ENCODE measurements at regions not wholly inside any gene's neighbourhood (a gene's known extent, or its start where the extent isn't known, plus 50 kb on each side); places are given as distances from the start of the nearest gene placed in this dataset.

DNA sequence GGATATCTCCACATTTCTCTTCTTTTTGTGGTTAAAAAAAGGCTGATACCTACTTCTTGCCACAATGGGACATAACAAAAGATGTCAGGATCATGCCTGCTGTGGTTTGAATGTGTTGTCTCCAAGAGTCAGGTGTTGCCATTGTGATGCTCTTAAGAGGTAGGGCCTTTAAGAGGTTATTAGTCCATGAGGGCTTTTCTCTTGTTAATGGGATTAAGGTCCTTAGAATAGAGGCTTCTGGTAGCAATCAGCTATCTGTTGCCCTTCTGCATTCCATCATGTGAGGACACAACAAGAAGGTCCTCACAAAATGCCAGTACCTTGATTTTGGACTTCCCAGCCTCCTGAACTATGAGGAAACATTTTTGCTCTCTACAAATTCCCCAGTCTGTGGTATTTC lies 191.4 kb downstream of the GBA3 start:
- DNase-seq: no peak
- intact Hi-C loops (cut with DNase I): no loop called here

DNA sequence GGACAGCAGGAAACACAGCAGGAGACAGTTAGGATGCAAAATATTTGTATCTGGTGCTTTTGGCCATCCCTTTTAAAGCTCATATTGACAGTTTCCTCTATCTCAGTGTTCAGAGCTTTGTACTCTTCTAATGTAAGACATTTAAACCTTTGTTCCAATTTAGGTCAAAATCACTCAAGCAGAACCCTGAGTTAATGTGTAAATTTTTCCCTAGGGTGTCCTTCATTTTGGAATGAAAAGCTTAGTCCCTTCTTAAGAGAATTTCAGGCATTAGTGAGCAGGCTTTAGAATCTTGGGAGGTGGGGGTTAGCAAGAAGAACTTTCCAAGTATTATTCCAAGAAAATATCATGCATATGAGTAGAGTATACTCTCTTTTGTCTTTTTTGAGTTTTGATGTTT lies 188.7 kb downstream of the GBA3 start:
- no peak for DNase-seq

DNA sequence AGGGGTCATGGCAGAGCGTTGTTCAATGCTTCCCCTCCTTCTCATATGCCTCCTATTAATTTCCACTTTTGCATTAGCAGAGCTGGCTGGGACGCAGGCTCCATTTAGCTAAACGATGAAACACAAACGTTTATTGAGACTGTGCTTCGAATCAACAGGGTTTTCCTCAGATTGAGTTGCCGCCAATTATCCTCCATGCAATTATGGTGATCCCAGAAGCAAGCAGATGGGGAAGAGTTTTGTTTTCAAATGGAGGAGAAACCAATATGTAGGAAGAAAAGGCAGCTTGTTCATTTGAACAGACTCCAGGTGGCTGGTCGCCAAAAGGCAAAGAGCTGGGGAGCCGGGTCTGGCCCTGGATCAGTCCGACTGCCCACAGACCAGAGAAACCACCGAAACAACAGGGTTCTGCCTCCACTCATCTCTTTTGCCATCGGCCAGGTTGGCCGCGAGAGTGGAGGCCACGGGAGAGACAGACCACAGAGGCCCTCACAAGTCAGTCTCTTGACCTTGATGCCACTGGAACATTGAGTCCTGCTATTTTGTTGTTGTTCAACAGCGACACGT lies 184.8 kb downstream of the GBA3 start:
- intact Hi-C loops (cut with DNase I): no loop called here
- DNase-seq: no peak

More for the DNA sequence above, 188.7 kb downstream of the GBA3 start:
- intact Hi-C loops (cut with DNase I): no loop called here

DNA sequence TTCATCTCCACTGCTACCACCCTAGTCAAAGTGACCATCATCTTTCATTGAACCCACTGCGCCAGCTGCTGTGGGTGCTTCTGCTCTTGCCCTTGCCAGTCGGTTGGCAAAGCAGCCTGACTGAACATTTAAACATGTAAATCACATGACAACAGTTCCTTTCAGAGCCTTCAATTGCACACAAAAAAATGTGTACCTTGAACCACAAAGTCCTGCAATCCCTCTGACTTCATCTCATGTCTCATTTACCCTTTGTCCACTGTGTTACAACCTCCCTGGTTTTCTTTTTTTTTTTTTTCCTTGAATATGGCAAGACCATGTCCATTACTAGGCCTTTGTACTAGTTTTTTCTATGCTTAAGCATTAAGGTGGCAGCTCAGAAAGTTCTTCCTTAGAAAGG lies 183.5 kb downstream of the GBA3 start:
- intact Hi-C loops (cut with DNase I): no loop called here
- DNase-seq: no peak

DNA sequence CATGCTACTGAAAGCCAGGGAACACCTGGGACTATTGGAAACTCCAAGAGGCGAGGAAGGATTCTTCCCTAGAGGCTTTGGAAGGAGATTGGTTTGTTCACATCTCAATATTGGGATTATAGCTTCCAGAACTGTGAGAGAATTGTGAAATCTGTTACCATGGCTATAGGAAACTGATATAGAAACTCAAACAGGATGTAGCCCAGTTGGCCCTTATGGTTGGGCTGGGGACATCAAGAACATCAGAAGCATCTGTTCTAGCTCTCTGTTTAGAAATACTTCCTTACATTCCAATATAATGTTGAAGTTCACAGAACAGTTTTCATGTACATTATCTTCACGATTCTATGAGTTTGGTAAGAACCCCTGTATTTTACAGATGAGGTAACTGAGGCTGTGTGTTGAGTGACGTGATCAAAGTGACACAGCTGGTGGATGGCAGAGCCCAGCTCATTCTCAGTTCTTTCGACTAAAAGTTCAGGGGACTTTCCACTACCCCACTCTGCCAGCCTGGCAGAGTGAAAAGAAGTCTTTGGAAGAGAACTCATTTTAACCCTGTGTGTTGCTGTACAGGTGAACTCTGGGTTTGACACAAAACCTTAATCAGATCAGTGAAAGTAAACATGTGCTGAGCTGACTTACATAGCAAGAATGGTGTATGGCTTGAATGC lies 183.0 kb downstream of the GBA3 start:
- intact Hi-C loops (cut with DNase I): no loop called here
- DNase-seq: no peak

DNA sequence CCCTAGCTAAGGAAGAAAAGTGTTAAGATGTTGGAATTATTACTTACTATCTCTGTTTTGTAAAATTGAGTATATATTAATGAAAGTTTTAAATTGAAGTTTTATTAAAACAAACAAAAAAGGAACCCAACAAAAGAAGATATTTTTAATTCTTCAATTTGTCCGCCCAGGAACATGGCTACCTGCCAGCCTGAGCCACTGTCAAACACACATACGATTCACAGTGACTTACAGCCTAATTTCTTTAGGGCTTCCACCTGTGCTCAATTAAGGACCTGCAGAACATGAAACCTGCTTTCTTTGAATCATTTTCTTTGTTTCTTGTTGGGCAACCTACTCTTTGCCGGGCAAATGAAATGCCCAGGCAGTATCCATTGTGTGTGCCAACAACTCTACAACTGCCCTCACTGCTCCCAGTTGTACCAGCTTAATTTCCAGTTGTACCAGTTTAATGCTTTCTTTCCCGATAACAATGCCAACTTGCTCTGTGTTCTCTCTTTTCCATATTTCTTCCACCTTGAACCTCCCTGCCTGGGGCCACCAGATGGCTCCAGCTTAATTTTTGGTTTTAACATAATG lies 181.7 kb downstream of the GBA3 start:
- no peak for DNase-seq
- intact Hi-C loops (cut with DNase I): no loop called here

DNA sequence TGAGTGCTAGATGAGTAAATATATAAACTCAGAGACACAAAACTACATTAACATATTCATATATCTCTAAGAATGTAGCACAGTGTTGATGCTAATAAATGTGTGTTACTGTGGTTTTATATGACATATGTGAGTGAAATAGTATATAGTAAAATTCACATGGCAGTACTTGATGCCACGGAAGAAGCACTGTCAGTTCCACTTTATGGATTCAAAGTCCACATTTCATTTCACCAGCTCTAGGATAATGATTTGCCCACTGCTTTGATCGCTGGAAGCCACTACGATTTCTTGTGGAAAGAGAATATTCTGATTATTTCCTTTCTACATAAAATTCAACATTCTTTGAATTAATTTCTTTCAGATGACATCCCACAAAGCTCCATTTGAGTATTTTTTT lies 181.2 kb downstream of the GBA3 start:
- DNase-seq: no peak

DNA sequence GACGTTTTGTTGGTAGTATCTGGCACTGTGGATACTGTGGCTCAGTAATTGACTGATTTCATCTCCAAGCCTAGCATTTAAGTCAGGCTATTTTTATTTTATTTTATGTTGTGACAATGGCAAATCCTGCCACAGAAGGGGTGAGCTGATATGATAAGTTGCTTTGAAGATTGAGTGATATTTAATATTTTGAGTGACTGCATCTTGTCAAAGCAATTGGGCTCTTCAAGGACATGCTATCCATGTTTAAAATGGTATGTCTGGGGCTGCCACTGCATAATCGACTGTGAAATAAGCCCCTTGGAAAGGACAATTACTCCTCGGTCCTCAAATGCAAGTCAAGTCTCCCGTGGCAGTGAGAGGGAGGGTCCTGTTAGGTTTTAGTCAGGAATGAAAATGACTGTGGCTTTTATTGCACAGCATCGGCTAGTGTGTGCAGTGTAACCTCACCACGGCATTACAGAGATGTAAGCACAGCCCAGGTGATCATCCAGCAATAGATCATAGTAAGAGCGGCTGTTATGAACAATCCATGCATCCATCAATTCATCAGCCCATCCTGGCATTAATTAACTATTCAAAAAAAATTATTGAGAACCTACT lies 178.2 kb downstream of the GBA3 start:
- DNase-seq: no peak
- intact Hi-C loops (cut with DNase I): no loop called here

More for the DNA sequence above, 181.2 kb downstream of the GBA3 start:
- intact Hi-C loops (cut with DNase I): no loop called here

DNA sequence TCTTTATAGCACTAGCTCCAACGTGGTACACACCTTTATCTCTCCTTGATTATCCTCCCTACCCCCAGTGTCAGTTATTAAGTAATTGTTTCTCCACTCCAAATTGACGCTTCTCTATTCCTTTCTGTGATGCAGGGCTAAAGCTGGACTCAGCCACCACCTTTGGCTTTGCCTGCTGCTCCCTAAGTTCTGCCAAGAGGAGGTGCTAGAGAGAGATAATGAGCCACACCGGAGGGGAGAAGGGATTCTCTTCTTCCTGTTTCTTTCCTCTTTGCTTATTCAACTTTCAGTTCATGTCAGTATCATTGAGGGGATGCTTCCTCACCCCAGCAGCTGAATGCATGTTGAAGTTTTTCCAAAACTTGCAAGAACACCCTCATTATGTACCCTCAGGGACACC lies 176.5 kb downstream of the GBA3 start:
- intact Hi-C loops (cut with DNase I): no loop called here
- no peak for DNase-seq

Measured in head of caudate nucleus (tissue), 42 donors.